Right lobe of liver (tissue), 4 donors: ENCODE measurements at regions not wholly inside any gene's neighbourhood (a gene's known extent, or its start where the extent isn't known, plus 50 kb on each side); places are given as distances from the start of the nearest gene placed in this dataset.

Source experiments
- CTCF ChIP-seq, 4 donors: fragments of 200-600 bp in 3 of 4; fragments of 450-650 bp in 1 of 4; IDR thresholded peaks; one replicate each; pipeline versions ENCODE4 v1.5.1 to v1.8.0; 2016 to 2022; ENCODE audit warnings: antibody characterized with exemption in 4 of 4, mild to moderate bottlenecking in 2 of 4
- POLR2A ChIP-seq: fragments of 450-650 bp; IDR thresholded peaks from one replicate; pipeline ENCODE4 v1.6.1; 2017; ENCODE audit warnings: antibody characterized with exemption, mild to moderate bottlenecking
- donor health status: DM: no; HTN: no; CAD: no.
- donor health status: DM: no; HTN: no; CAD: no.
- donor health status: DM: no; HTN: yes; CAD: no.

- TF ChIP-seq CTCF (IDR thresholded peaks at IDR 0.05), result no peak
- TF ChIP-seq POLR2A, result no peak
These were observed 536.1 kb downstream of the PYDC2 start for GRCh38 chr3:191997093-191997492.
